RWPE2 (cell line): ENCODE measurements at regions not wholly inside any gene's neighbourhood (a gene's known extent, or its start where the extent isn't known, plus 50 kb on each side); places are given as distances from the start of the nearest gene placed in this dataset.

Experiments
- ATAC-seq: fragments of 200-7000 bp; cut with Tn5 transposase; 3 replicates; pipeline ENCODE4 v1.9.1; 2021; ENCODE audit warnings: low read depth
- DNase-seq: peaks from one replicate; pipeline ENCODE4 v3.0.0-alpha.2; 2020; ENCODE audit warnings: low spot score
- H3K27ac ChIP-seq: fragments of 450-650 bp; 2 replicates; pipeline ENCODE4 v1.5.1; 2017; ENCODE audit warnings: mild to moderate bottlenecking; ENCODE audit not compliant: poor library complexity, severe bottlenecking
- H3K27me3 ChIP-seq: fragments of 250-450 bp; sonication (Bioruptor Pico); 2 replicates; pipeline ENCODE4 v1.5.1; 2021; ENCODE audit warnings: mild to moderate bottlenecking, moderate library complexity; ENCODE audit not compliant: insufficient read depth, poor library complexity, severe bottlenecking
- H3K36me3 ChIP-seq: fragments of 250-450 bp; sonication (Bioruptor Pico); 2 replicates; pipeline ENCODE4 v1.5.1; 2020; ENCODE audit warnings: low read depth, mild to moderate bottlenecking, moderate library complexity
- H3K4me1 ChIP-seq: fragments of 250-450 bp; sonication (Bioruptor Pico); 2 replicates; pipeline ENCODE4 v1.5.1; 2021; ENCODE audit warnings: mild to moderate bottlenecking, moderate library complexity; ENCODE audit not compliant: insufficient read depth, poor library complexity, severe bottlenecking
- H3K4me3 ChIP-seq: fragments of 250-450 bp; sonication (Bioruptor Pico); 2 replicates; pipeline ENCODE4 v1.5.1; 2021; ENCODE audit warnings: mild to moderate bottlenecking, moderate library complexity; ENCODE audit not compliant: severe bottlenecking
- H3K9me3 ChIP-seq: fragments of 250-450 bp; sonication (Bioruptor Pico); 2 replicates; pipeline ENCODE4 v1.5.1; 2021; ENCODE audit warnings: mild to moderate bottlenecking, moderate library complexity; ENCODE audit not compliant: severe bottlenecking
- TF ChIP-seq, protein P1 (sequence below): fragments of 450-650 bp; IDR thresholded peaks from one replicate; pipeline ENCODE4 v1.5.1; 2017; ENCODE audit warnings: mild to moderate bottlenecking, moderate library complexity; ENCODE audit not compliant: poor library complexity, severe bottlenecking

DNA sequence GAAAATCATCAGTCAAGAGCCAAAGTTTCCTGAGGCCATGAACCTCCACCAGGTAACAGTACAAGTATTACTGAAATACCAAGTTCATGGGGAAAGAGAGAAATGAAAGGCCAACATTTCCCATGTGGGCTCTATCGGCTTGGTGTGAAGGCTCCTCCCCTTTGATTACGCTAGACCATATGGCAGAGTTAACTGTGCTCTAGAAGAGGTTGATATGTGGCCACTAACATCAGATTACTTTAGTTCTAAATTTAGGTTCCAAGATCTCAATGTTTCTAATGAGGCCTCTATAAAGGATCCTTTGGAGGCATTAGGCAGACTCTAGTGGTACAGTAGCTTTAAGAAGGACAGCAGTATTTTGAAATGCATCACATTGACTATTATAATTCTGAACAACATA is 127.1 kb downstream of the SEMA6D start:
- no peak for DNase-seq
- no peak overlapping the region for H3K27ac ChIP-seq
- no peaks in the 10 kb centered on the region for H3K4me1 ChIP-seq
- no peak overlapping the region for H3K4me3 ChIP-seq
- TF ChIP-seq, protein P1, sequence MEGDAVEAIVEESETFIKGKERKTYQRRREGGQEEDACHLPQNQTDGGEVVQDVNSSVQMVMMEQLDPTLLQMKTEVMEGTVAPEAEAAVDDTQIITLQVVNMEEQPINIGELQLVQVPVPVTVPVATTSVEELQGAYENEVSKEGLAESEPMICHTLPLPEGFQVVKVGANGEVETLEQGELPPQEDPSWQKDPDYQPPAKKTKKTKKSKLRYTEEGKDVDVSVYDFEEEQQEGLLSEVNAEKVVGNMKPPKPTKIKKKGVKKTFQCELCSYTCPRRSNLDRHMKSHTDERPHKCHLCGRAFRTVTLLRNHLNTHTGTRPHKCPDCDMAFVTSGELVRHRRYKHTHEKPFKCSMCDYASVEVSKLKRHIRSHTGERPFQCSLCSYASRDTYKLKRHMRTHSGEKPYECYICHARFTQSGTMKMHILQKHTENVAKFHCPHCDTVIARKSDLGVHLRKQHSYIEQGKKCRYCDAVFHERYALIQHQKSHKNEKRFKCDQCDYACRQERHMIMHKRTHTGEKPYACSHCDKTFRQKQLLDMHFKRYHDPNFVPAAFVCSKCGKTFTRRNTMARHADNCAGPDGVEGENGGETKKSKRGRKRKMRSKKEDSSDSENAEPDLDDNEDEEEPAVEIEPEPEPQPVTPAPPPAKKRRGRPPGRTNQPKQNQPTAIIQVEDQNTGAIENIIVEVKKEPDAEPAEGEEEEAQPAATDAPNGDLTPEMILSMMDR: no peak
- no peaks in the 10 kb centered on the region for H3K9me3 ChIP-seq
- ATAC-seq: no peak
- no peaks in the 10 kb centered on the region for H3K27me3 ChIP-seq
- no peaks in the 10 kb centered on the region for H3K36me3 ChIP-seq

DNA sequence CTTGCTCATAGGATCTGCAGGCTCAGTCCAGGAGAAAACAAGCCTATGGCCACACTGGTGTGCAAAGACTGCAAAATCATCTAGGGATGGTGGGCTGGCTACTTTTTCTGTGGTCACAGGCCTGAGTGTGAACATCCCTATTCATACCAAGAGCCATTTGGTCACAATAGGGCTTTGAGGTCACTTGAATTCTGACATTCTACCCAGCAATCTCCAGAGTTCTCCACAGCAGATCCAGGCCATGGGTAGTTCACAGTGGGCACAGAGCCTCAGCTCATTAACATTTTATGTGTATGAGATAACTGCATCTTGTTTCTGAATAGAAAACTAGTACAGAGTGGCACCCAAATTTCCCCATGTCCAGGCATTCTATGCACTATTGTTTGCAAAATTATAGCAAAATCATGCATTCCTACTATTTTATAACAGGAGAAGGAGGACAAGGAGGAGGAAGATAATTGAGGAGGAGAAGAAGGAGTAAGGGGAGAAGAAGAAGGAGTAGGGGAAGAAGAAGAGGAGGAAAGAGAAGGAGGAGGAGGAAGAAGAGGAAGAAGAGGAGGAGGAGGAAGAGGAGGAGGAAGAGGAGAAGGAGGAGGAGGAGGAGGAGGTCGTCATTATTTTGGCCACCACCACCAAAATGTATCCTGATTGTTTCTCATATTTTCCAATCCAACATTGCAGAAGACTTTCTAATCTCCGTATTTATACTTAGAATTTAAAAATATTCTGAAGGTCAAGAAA is 129.0 kb downstream of the SEMA6D start:
- Histone ChIP-seq H3K27me3 (no peaks in the 10 kb centered on the region), H3K4me3 (no peak overlapping the region), H3K4me1 (no peaks in the 10 kb centered on the region), H3K36me3 (no peaks in the 10 kb centered on the region), H3K27ac (no peak overlapping the region), H3K9me3 (no peaks in the 10 kb centered on the region)
- ATAC-seq (no peak), DNase-seq (no peak)
- TF ChIP-seq, protein P1: no peak

DNA sequence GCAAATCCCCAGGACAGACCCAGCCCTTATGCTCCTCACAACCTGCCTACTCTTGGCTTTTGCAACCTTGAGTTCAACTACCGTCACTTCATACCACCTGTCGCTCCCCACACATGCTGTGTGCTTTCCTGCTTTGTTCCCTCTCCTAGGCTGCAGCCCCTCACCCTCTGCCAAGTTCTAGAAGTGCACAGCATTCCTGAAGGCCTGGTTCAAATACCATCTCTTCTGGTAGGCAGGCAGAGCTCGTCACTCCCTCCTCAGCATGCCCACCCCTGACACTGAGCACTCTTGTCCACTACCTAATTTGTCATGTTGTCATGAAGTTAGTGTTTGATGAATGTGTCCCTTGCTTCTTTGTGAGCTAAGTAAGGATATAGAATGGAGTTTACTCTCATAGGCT is 129.6 kb downstream of the SEMA6D start:
- ATAC-seq: no peak
- TF ChIP-seq, protein P1: no peak
- Histone ChIP-seq H3K4me3 (no peak overlapping the region), H3K36me3 (no peaks in the 10 kb centered on the region), H3K9me3 (no peaks in the 10 kb centered on the region), H3K27me3 (no peaks in the 10 kb centered on the region), H3K4me1 (no peaks in the 10 kb centered on the region), H3K27ac (no peak overlapping the region)
- no peak for DNase-seq

DNA sequence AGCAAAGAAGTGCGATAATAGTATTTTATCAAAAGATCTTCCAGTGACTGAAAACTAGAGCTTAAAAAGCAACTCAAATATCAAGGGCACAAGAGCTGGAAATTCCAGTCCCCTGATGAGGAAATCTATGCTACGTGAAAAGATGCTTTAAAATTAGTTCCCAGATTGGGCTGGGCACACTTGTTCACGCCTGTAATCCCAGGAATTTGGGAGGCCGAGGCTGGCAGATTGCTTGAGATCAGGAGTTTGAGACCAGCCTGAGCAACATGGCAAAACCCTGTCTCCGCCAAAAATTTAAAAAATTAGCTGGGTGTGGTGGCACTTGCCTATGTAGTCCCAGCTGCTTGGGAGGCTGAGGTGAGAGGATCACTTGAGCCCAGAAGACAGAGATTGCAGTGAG is 138.8 kb downstream of the SEMA6D start:
- H3K36me3 ChIP-seq: no peaks in the 10 kb centered on the region
- no peak overlapping the region for H3K27ac ChIP-seq
- TF ChIP-seq, protein P1: no peak
- H3K4me1 ChIP-seq: no peaks in the 10 kb centered on the region
- ATAC-seq: no peak
- no peaks in the 10 kb centered on the region for H3K9me3 ChIP-seq
- no peak for DNase-seq
- H3K27me3 ChIP-seq: no peaks in the 10 kb centered on the region
- H3K4me3 ChIP-seq: no peak overlapping the region

DNA sequence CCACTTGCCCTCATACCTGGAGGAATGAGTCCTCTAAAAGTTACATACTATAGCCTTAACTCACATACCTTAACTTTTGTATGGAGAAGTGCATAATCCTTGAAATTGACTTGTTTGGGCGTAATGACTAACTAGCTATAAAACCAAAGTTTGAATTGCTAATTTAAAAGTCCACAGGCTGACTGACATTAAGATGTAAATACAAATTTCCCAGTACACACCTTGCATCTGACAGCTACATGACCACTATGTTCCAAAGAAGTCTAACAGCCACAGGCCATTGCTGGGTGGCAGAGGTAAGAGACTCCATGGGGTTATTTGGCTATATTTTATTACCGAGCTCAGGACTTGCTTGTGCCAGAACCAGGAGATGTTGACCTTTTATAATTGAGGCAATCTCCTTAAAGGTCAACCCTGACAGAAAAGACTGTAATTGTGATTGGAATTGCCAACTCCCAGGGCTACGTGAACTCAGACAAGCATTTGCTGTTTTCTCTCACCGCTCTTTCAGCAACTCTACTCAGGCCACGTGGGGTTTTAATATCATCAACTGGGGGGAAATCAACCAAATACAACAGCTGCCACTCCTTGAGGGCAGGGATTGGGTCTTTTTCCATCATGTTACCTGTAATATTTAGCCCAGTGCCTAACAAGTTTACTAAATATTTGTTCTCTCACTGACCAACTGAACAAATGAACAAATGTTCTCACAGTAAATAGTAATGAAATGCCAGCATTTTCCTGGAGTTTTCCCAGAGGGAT is 139.9 kb downstream of the SEMA6D start:
- Histone ChIP-seq H3K9me3 (no peaks in the 10 kb centered on the region), H3K36me3 (no peaks in the 10 kb centered on the region), H3K4me3 (no peak overlapping the region), H3K4me1 (no peaks in the 10 kb centered on the region), H3K27ac (no peak overlapping the region), H3K27me3 (no peaks in the 10 kb centered on the region)
- ATAC-seq (no peak), DNase-seq (no peak)
- TF ChIP-seq, protein P1: no peak
